HEK293T (cell line): ENCODE measurements at regions not wholly inside any gene's neighbourhood (a gene's known extent, or its start where the extent isn't known, plus 50 kb on each side); places are given as distances from the start of the nearest gene placed in this dataset.

Source experiments
- ARNT ChIP-seq: fragments of 450-650 bp; IDR thresholded peaks from 2 replicates; pipeline ENCODE4 v1.6.1; 2017; ENCODE audit warnings: mild to moderate bottlenecking
- BHLHE40 ChIP-seq: fragments of 450-650 bp; IDR thresholded peaks from 2 replicates; pipeline ENCODE4 v1.6.1; 2016; ENCODE audit warnings: mild to moderate bottlenecking, moderate library complexity, borderline replicate concordance
- CTBP1 ChIP-seq: fragments of 450-650 bp; IDR thresholded peaks from 2 replicates; pipeline ENCODE4 v1.6.1; 2016; ENCODE audit warnings: borderline replicate concordance
- FOXM1 ChIP-seq: fragments of 450-650 bp; IDR thresholded peaks from 2 replicates; pipeline ENCODE4 v1.6.1; 2017; ENCODE audit warnings: mild to moderate bottlenecking, borderline replicate concordance
- L3MBTL2 ChIP-seq: fragments of 450-650 bp; conservative IDR thresholded peaks from 2 replicates; pipeline ENCODE4 v1.6.1; 2016; ENCODE audit warnings: mild to moderate bottlenecking
- SP1 ChIP-seq: fragments of 450-650 bp; IDR thresholded peaks from 2 replicates; pipeline ENCODE4 v1.6.1; 2017
- TARDBP ChIP-seq: fragments of 450-650 bp; IDR thresholded peaks from 2 replicates; pipeline ENCODE4 v1.6.1; 2016
- ZNF384 ChIP-seq: fragments of 450-650 bp; IDR thresholded peaks from 2 replicates; pipeline ENCODE4 v1.6.1; 2016
- TF ChIP-seq, protein P1 (sequence below): fragments of 450-650 bp; IDR thresholded peaks from 2 replicates; pipeline ENCODE4 v1.6.1; 2016

GRCh38 chr7:41351091-41351490, 351.8 kb downstream of the INHBA start:
- TF ChIP-seq SP1 (no peak), L3MBTL2 (no peak), ZNF384 (no peak), FOXM1 (no peak), ARNT (no peak), TARDBP (no peak), BHLHE40 (no peak), CTBP1 (no peak)
- TF ChIP-seq, protein P1, sequence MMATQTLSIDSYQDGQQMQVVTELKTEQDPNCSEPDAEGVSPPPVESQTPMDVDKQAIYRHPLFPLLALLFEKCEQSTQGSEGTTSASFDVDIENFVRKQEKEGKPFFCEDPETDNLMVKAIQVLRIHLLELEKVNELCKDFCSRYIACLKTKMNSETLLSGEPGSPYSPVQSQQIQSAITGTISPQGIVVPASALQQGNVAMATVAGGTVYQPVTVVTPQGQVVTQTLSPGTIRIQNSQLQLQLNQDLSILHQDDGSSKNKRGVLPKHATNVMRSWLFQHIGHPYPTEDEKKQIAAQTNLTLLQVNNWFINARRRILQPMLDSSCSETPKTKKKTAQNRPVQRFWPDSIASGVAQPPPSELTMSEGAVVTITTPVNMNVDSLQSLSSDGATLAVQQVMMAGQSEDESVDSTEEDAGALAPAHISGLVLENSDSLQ = no peak
